ENCODE measurements at regions not wholly inside any gene's neighbourhood (a gene's known extent, or its start where the extent isn't known, plus 50 kb on each side); places are given as distances from the start of the nearest gene placed in this dataset.

- Histone ChIP-seq H3K36me3 (ENCODE audit: insufficient read depth, low read length) (no peaks in the 10 kb centered on the region), H3K27ac (ENCODE audit: low read depth, low read length, poor library complexity, severe bottlenecking) (no peak overlapping the region), H3K9me3 (ENCODE audit: low read length) (no peaks in the 10 kb centered on the region), H3K4me1 (ENCODE audit: insufficient read depth, low read length, severe bottlenecking) (peaks cover 7% of the 10 kb centered on the region), H3K9ac (ENCODE audit: low read length) (no peak overlapping the region), H3K4me3 (ENCODE audit: low read depth, low read length, poor library complexity, severe bottlenecking) (no peak overlapping the region), H3F3A (ENCODE audit: insufficient read depth, low read length) (no peaks in the 10 kb centered on the region), H2AFZ (ENCODE audit: low read length) (no peak overlapping the region), H3K79me2 (ENCODE audit: insufficient read depth, low read length) (no peaks in the 10 kb centered on the region), H3K4me2 (ENCODE audit: low read length) (no peak overlapping the region), H4K20me1 (ENCODE audit: insufficient read depth, low read length) (no peaks in the 10 kb centered on the region), H3K27me3 (ENCODE audit: insufficient read depth, low read length) (no peaks in the 10 kb centered on the region; the same call in 1 of the 2 replicates), H3K9me2 (ENCODE audit: low read depth, low read length) (no peaks in the 10 kb centered on the region)
- TF ChIP-seq CTCF (IDR thresholded peaks at IDR 0.05; ENCODE audit: low read length): no peak
- no peak for TF ChIP-seq EZH2 (IDR thresholded peaks at IDR 0.05; ENCODE audit: borderline replicate concordance, low read length)
Observed at GRCh38 chr20:40441771-40442170, 247.3 kb downstream of the MAFB start.

- Histone ChIP-seq H2AFZ (ENCODE audit: low read length) (no peak overlapping the region), H3K79me2 (ENCODE audit: insufficient read depth, low read length) (no peaks in the 10 kb centered on the region), H3K9me2 (ENCODE audit: low read depth, low read length) (no peaks in the 10 kb centered on the region), H3K4me3 (ENCODE audit: low read depth, low read length, poor library complexity, severe bottlenecking) (no peak overlapping the region), H3K4me1 (ENCODE audit: insufficient read depth, low read length, severe bottlenecking) (peaks cover 7% of the 10 kb centered on the region), H3K27ac (ENCODE audit: low read depth, low read length, poor library complexity, severe bottlenecking) (no peak overlapping the region), H3K9ac (ENCODE audit: low read length) (no peak overlapping the region), H3K4me2 (ENCODE audit: low read length) (no peak overlapping the region), H3K27me3 (ENCODE audit: insufficient read depth, low read length) (no peaks in the 10 kb centered on the region), H3F3A (ENCODE audit: insufficient read depth, low read length) (no peaks in the 10 kb centered on the region), H3K36me3 (ENCODE audit: insufficient read depth, low read length) (no peaks in the 10 kb centered on the region), H3K9me3 (ENCODE audit: low read length) (no peaks in the 10 kb centered on the region), H4K20me1 (ENCODE audit: insufficient read depth, low read length) (no peaks in the 10 kb centered on the region)
- no peak for TF ChIP-seq EZH2 (IDR thresholded peaks at IDR 0.05; ENCODE audit: borderline replicate concordance, low read length)
- TF ChIP-seq CTCF (IDR thresholded peaks at IDR 0.05; ENCODE audit: low read length): no peak
Observed at GRCh38 chr20:40438161-40438830, 250.7 kb downstream of the MAFB start.

DNA sequence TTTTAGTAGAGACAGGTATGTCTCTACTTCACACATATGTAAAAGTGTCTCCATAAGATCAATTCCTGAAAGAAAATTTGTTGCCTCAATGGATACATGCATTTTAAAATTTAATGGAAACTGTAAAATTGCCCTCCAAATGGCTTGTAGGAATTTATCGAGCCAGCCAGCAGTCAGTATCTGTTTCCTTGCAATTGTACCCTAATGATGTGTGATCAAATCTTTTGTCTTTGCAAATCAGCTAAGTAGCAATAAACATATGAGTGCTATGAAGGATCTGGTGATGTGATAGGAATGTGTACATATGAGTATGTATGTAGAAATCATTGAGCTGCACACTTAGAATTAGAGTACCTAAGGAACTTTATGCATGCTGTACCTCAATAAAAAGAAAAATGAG, 253.0 kb downstream of the MAFB start:
- no peak overlapping the region for H3K9ac ChIP-seq (ENCODE audit: low read length)

More for the DNA sequence above, 253.0 kb downstream of the MAFB start:
- Histone ChIP-seq H3K9me3 (ENCODE audit: low read length) (no peaks in the 10 kb centered on the region), H3K9me2 (ENCODE audit: low read depth, low read length) (no peaks in the 10 kb centered on the region), H2AFZ (ENCODE audit: low read length) (no peak overlapping the region), H3F3A (ENCODE audit: insufficient read depth, low read length) (no peaks in the 10 kb centered on the region), H4K20me1 (ENCODE audit: insufficient read depth, low read length) (no peaks in the 10 kb centered on the region), H3K4me2 (ENCODE audit: low read length) (no peak overlapping the region), H3K79me2 (ENCODE audit: insufficient read depth, low read length) (no peaks in the 10 kb centered on the region), H3K27me3 (ENCODE audit: insufficient read depth, low read length) (no peaks in the 10 kb centered on the region), H3K4me3 (ENCODE audit: low read depth, low read length, poor library complexity, severe bottlenecking) (no peak overlapping the region), H3K27ac (ENCODE audit: low read depth, low read length, poor library complexity, severe bottlenecking) (no peak overlapping the region), H3K36me3 (ENCODE audit: insufficient read depth, low read length) (no peaks in the 10 kb centered on the region), H3K4me1 (ENCODE audit: insufficient read depth, low read length, severe bottlenecking) (peaks cover 7% of the 10 kb centered on the region)
- TF ChIP-seq EZH2 (IDR thresholded peaks at IDR 0.05; ENCODE audit: borderline replicate concordance, low read length) (no peak), CTCF (IDR thresholded peaks at IDR 0.05; ENCODE audit: low read length) (no peak)
